Immature natural killer cell (primary cell): ENCODE measurements at regions not wholly inside any gene's neighbourhood (a gene's known extent, or its start where the extent isn't known, plus 50 kb on each side); places are given as distances from the start of the nearest gene placed in this dataset.

Source experiments
- DNase-seq, 3 donors: peaks; one replicate each; pipeline ENCODE4 v3.0.0; 2022; ENCODE audit warnings: mixed read lengths in 1 of 3
- H3K27ac Mint-ChIP-seq, 6 donors: one replicate each; pipeline ENCODE4 v1.8.0; 2020; ENCODE audit warnings: mixed read lengths in 6 of 6, mild to moderate bottlenecking in 5 of 6, inconsistent platforms in 4 of 6, moderate library complexity in 3 of 6
- H3K27me3 Mint-ChIP-seq, 3 donors: one replicate each; pipeline ENCODE4 v1.8.0; 2020 to 2021; ENCODE audit warnings: low read depth in 3 of 3, mild to moderate bottlenecking in 3 of 3, mixed read lengths in 3 of 3, moderate library complexity in 3 of 3, inconsistent platforms in 1 of 3
- H3K36me3 Mint-ChIP-seq, 3 donors: one replicate each; pipeline ENCODE4 v1.8.0; 2020; ENCODE audit warnings: mixed read lengths in 3 of 3, inconsistent platforms in 2 of 3, mild to moderate bottlenecking in 2 of 3
- H3K4me1 Mint-ChIP-seq, 2 donors: one replicate each; pipeline ENCODE4 v1.8.0; 2020; ENCODE audit warnings: inconsistent platforms in 2 of 2, mild to moderate bottlenecking in 2 of 2, mixed read lengths in 2 of 2, moderate library complexity in 1 of 2
- H3K4me3 Mint-ChIP-seq, 5 donors: one replicate each; pipeline ENCODE4 v1.8.0; 2020; ENCODE audit warnings: mild to moderate bottlenecking in 5 of 5, mixed read lengths in 5 of 5, inconsistent platforms in 3 of 5, moderate library complexity in 3 of 5
- H3K9me3 Mint-ChIP-seq, 6 donors: one replicate each; pipeline ENCODE4 v1.8.0; 2020; ENCODE audit warnings: mild to moderate bottlenecking in 6 of 6, mixed read lengths in 6 of 6, inconsistent platforms in 4 of 6, moderate library complexity in 3 of 6

DNA sequence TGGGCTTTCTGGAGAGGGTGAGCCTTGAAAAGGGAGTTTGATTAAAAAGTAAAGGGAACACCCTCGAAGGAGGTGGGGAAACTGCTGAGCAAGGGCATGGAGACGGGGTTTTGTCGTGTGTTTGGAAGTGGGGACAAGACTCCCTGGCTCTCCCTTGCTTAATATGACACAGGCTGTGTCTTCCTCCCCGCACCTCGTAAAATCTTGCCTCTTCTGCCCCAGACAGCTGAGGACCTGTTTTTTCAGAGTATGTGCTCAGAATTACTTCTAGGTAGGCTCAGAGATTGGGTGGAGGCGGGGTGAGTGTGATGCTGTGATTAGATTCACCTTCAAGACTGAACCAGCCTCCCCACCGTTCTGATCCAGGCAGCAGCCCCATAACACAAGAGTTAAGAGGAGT, 244.4 kb upstream of the TLE3 start:
- no peaks in the 10 kb centered on the region for H3K4me1 Mint-ChIP-seq
- no peaks in the 10 kb centered on the region for H3K9me3 Mint-ChIP-seq
- H3K4me3 Mint-ChIP-seq: no peak overlapping the region
- H3K27me3 Mint-ChIP-seq: peaks cover 4 to 10% (median 5%) of the 10 kb centered on the region in 3 donors
- no peaks in the 10 kb centered on the region for H3K36me3 Mint-ChIP-seq
- DNase-seq: no peak
- H3K27ac Mint-ChIP-seq: no peak overlapping the region

DNA sequence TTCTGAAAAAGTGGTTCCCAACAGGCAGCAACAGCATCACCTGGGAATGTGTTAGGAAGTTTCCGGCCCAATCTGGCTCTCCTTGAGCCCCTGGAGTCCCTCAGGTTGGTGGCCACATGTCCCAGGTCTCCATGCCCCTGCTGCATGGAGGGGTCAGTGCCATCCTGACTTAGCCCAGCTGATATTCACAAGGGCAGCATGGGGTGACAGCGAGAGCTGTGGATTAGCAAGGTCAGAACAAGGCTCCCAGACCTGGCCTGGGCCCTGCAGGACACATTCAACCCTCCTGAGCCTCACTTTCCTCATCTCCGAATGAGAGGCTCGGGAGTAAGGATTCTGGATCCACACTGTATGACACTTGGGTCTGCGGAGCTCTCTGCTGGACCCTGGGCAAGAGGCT, 243.8 kb upstream of the TLE3 start:
- DNase-seq: no peak
- Mint-ChIP-seq H3K27me3 (peaks cover 4 to 10% (median 5%) of the 10 kb centered on the region in 3 donors), H3K4me1 (no peaks in the 10 kb centered on the region), H3K36me3 (no peaks in the 10 kb centered on the region), H3K9me3 (no peaks in the 10 kb centered on the region), H3K27ac (no peak overlapping the region), H3K4me3 (no peak overlapping the region)

DNA sequence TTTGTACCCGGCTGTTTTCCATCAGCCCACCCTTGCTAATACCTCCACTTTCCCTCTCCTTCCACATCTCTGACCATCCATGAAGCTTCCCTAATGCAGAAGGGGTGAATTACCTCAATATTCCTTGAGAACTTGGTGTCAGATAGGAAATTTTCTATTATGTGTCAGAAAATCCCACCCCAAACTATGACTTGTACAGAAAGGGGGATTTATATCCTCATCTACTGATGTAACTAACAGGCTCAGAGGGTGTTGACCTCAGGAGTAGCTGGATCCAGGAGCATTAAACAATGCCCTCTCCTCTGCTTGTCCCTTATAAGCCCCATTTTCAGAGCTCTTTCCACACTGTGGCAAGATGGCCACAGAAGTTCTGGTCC, 242.8 kb upstream of the TLE3 start:
- no peaks in the 10 kb centered on the region for H3K4me1 Mint-ChIP-seq
- H3K27me3 Mint-ChIP-seq: peaks cover 6 to 14% (median 8%) of the 10 kb centered on the region in 3 donors

DNA sequence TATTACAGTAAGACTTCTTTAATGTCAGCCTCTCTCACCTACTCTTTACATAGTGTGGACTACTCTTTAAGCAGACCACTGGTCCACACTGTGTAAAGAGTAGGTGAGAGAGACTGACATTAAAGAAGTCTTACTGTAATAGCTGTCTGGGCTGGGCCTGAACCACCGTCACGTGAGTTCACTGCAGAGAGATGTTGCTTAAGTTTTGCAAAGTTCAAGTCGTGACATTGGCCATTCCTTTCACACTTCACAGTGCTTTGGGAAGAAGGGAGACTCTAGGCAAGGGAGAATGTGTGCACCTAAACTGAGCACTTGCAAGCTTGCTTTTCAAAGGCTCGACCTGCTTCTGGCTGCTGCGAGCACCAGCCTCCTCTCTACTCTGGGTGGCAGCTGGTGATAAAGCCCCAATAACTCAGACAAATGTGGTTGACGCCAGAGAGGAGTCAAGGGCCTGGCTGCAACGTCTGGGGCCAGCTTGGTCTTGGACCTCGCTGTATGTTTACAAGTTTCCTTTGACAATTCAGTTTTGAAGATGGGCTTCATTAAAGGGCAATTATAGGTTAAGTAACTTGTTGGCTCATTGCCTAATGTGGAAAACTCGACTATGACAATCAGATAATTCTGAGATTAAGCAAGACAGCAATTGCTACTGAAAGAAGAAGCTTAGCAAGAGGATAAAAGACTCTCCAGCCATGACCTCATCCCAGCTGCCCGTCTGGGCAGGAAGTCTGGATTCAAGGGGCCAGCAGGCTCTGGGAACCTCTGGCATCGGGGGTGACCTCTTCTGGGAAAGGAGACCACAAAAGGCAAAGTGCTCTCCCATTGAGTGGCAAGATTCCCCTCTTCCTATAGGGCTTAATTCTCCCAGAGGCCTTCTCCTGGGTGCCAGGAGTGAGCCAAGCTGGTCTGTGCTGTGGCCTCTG, 242.1 kb upstream of the TLE3 start:
- DNase-seq: no peak
- Mint-ChIP-seq H3K27ac (no peak overlapping the region), H3K36me3 (no peaks in the 10 kb centered on the region), H3K4me1 (no peaks in the 10 kb centered on the region), H3K4me3 (no peak overlapping the region), H3K9me3 (peaks cover 0 to 13% (median 4%) of the 10 kb centered on the region in 6 donors), H3K27me3 (peaks cover 3 to 17% (median 8%) of the 10 kb centered on the region in 3 donors)

More for the DNA sequence above, 242.8 kb upstream of the TLE3 start:
- no peak for DNase-seq
- Mint-ChIP-seq H3K9me3 (peaks cover 0 to 6% (median under 1%) of the 10 kb centered on the region in 6 donors), H3K27ac (no peak overlapping the region), H3K4me3 (no peak overlapping the region), H3K36me3 (no peaks in the 10 kb centered on the region)

DNA sequence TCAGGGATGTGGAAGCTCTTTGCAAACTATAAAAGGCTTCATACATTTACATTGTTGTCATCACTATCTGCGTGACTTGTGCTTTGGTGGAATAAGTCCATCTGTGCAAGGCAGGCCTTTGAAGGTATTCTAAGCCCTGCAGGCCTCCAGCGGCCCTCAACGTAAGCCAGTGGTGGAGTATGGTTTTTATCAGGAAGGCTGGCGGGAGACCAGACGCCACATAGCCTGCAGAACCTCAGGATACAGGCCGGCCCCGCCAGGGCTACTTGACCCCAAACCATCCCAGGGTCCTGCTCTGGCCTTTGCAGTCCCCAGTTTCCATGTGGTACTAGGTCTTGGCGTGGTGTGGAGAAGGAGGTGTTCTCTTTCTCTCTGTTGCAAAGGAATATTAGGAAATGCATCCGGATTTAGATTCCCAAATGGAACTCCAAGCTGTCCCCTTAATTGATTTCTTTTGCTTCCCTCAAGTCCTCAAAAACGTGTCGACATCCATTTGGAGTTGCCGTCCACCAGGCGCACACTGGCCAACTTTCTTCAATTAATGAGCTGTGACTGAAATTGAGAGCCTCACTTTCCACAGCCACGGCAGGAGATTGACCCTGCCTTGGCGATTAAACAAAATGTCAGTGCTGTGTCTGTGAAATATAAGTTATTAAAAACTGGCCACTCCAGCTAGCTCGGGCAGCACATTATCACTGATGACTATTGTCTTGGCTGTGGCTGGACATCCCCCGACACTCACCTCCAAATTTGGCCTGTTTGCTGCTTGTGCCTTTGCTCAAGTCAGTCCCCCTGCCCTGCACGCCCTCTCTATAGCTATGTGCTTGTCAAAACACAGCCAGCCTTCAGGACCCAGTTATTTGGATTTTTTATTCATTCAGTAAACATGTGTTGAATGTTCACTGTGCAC, 239.8 kb upstream of the TLE3 start:
- Mint-ChIP-seq H3K9me3 (peaks cover 3 to 29% (median 13%) of the 10 kb centered on the region in 6 donors), H3K27ac (no peak overlapping the region), H3K4me3 (no peak overlapping the region), H3K27me3 (peaks cover 6 to 17% (median 8%) of the 10 kb centered on the region in 3 donors), H3K36me3 (peaks cover 0 to 8% (median 3%) of the 10 kb centered on the region in 3 donors), H3K4me1 (no peaks in the 10 kb centered on the region)
- no peak for DNase-seq

DNA sequence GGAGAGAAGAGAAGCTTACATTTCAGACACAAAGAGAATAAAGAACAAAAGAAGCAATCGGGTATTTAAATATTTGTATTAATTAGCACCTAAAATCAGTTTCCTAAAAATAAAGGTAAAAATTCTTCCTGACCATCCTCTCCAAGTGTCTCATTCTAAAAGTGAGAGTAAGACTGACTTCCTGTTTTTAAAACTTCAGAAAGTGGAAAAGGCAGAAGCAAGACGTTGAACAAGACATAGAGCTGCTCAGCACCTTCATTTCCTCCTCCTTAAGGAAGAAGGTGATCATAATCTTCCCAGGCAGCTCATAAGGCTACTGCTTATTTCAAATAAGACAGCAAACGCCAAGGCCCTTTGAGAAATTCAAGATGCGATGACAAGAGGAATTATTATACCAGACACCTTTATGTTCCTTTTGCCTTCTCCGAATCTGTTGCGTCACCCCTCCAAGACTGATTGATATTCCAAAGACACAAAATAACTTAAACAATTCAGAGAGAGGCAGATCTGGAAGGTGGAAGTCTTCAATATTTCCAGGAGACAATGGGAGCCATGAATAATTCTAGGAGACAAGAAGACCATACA, 238.8 kb upstream of the TLE3 start:
- no peak for DNase-seq
- Mint-ChIP-seq H3K27me3 (peaks cover 6 to 19% (median 8%) of the 10 kb centered on the region in 3 donors), H3K9me3 (peaks cover 3 to 29% (median 13%) of the 10 kb centered on the region in 6 donors), H3K4me3 (no peak overlapping the region), H3K36me3 (peaks cover 0 to 8% (median 3%) of the 10 kb centered on the region in 3 donors), H3K4me1 (no peaks in the 10 kb centered on the region), H3K27ac (no peak overlapping the region)

DNA sequence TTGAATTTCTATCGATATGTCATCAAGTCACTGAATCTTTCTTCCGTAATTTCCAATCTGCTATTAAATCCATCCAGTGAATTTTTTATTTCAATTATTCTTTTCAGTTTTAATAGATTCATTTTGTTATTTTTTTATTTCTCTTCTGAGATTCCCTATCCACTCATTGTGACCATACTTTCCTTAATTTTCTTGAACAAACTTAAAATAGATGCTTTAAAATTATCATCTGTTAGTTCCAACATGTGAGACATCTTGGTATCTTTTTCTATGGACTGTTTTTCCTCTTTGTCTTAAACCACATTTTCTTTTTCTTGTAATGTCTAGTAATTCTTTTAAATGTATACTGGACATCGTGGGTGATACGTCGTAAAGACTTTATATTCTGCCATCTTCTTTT, 236.6 kb upstream of the TLE3 start:
- H3K4me1 Mint-ChIP-seq: no peaks in the 10 kb centered on the region
- peaks cover 3 to 29% (median 13%) of the 10 kb centered on the region in 6 donors for H3K9me3 Mint-ChIP-seq
- no peak for DNase-seq
- no peak overlapping the region for H3K27ac Mint-ChIP-seq
- peaks cover 0 to 8% (median 3%) of the 10 kb centered on the region in 3 donors for H3K36me3 Mint-ChIP-seq
- no peak overlapping the region for H3K4me3 Mint-ChIP-seq
- H3K27me3 Mint-ChIP-seq: peaks cover 6 to 19% (median 8%) of the 10 kb centered on the region in 3 donors

DNA sequence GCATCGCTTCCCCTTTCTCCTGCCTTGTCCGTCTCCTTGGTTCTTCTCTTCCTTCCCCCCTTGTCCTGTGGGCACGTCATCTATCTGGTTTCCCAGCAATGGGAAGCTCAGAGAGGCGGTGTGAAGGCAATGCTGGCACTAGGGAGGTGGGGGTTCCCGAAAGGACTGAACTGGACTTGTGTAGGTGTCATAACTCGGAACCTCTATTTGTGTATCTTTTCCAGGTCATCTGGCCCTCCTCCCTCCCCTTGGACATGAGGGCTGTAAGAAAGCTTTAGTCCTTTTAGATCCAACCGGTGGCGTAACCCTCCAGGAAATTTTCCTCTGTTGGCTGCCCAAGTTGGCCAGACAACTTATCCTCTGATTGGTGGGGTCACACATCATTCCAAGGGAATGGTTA, 231.5 kb upstream of the TLE3 start:
- Mint-ChIP-seq H3K27me3 (peaks cover 6 to 17% (median 7%) of the 10 kb centered on the region in 3 donors), H3K9me3 (peaks cover 0 to 10% (median 3%) of the 10 kb centered on the region in 6 donors), H3K36me3 (peaks cover 0 to 4% (median 3%) of the 10 kb centered on the region in 3 donors), H3K4me1 (no peaks in the 10 kb centered on the region), H3K4me3 (no peak overlapping the region), H3K27ac (no peak overlapping the region)
- DNase-seq: no peak

DNA sequence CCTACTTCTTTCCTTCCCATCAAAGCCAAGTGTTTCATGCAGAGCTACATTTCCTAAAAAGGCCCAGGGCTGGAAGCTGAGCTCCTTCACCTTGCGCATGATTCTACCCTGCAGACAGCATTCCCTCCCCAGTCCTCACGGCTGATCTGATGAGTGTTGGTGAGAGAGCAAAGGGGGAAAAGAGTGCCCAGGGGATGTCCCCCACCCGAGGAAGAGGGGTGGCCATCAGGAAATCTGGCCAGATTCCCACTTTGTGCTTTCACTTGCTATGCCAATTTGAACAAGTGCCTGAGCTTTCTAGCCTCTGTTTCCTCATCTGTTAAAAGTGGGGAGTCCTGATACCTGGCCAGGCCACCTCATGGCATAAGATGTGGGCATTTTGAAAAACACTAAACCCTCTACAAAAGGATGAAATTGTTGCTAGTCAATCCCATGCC, 231.0 kb upstream of the TLE3 start:
- DNase-seq: no peak
- Mint-ChIP-seq H3K27me3 (peaks cover 4 to 18% (median 6%) of the 10 kb centered on the region in 3 donors), H3K4me1 (no peaks in the 10 kb centered on the region), H3K9me3 (peaks cover 0 to 5% (median under 1%) of the 10 kb centered on the region in 6 donors), H3K27ac (no peak overlapping the region), H3K4me3 (no peak overlapping the region), H3K36me3 (peaks cover 0 to 2% (median under 1%) of the 10 kb centered on the region in 3 donors)

DNA sequence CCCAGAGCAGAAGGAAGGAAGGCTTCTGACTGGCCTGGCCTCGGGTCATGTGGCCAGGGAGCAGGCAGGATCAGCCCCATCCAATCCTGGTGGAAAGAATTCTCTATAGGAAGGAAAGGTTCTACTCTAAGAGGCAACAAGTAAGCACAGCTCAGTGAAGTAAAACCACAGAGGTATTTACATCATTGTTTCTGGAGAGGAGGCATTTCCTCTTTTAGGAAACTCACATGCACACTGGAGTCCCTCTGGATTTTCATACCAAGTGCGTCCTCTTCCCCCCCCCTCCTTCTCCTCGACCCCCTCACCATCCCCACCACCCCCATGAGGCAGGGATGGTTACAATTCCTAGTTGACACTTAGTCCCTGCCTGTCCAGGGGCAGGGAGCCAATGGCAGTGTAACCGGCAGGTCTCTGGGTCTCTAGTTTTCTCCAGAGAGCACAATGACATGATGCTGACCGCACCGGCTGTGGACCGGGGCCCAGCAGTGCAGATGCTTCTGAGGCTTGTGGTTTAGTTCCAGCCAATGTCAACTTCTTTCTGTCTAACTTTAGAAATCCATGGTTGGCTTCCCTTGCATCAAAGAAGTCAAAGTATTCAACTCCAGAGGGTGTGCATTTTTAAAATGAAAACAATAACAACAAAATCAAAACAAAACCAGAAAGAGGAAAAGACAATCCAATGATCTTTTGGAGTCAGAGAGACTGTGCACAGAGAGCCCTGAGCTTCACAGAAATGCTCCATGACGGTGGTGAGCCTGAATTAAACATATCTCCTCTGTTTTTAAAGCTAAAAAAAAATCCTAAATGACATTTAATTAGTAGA, 230.3 kb upstream of the TLE3 start:
- Mint-ChIP-seq H3K36me3 (no peaks in the 10 kb centered on the region), H3K4me3 (no peak overlapping the region), H3K27me3 (peaks cover 5 to 21% (median 6%) of the 10 kb centered on the region in 3 donors), H3K27ac (no peak overlapping the region), H3K9me3 (no peaks in the 10 kb centered on the region), H3K4me1 (no peaks in the 10 kb centered on the region)
- DNase-seq: no peak

DNA sequence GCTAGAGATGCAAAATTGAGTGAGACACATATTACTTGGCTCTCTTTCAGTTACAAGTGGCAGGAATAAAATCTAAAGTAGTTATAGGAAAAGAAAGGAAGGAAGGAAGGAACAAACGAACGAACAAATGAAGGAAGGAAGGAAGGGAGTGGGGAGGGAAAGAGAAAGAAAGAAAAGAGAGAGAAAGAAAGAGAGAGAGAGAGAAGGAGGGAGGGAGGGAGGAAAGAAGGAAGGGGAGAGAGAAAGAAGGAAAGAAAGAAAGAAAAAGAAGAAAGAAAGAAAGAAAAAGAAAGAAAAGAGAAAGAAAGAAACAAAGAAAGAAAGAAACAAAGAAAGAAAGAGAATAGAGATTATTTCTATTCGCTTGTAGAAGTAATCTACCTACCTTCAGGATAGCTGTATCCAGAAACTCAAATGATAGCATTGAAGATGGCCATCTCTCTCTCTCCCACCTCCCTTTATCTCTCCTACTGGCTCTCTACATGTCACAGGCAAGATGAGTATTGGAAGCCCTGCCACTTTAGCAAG, 229.7 kb upstream of the TLE3 start:
- Mint-ChIP-seq H3K4me3 (no peak overlapping the region), H3K9me3 (peaks cover 0 to 1% (median 0%) of the 10 kb centered on the region in 6 donors), H3K36me3 (no peaks in the 10 kb centered on the region), H3K4me1 (no peaks in the 10 kb centered on the region), H3K27me3 (peaks cover 6 to 21% (median 7%) of the 10 kb centered on the region in 3 donors), H3K27ac (no peak overlapping the region)
- DNase-seq: no peak

DNA sequence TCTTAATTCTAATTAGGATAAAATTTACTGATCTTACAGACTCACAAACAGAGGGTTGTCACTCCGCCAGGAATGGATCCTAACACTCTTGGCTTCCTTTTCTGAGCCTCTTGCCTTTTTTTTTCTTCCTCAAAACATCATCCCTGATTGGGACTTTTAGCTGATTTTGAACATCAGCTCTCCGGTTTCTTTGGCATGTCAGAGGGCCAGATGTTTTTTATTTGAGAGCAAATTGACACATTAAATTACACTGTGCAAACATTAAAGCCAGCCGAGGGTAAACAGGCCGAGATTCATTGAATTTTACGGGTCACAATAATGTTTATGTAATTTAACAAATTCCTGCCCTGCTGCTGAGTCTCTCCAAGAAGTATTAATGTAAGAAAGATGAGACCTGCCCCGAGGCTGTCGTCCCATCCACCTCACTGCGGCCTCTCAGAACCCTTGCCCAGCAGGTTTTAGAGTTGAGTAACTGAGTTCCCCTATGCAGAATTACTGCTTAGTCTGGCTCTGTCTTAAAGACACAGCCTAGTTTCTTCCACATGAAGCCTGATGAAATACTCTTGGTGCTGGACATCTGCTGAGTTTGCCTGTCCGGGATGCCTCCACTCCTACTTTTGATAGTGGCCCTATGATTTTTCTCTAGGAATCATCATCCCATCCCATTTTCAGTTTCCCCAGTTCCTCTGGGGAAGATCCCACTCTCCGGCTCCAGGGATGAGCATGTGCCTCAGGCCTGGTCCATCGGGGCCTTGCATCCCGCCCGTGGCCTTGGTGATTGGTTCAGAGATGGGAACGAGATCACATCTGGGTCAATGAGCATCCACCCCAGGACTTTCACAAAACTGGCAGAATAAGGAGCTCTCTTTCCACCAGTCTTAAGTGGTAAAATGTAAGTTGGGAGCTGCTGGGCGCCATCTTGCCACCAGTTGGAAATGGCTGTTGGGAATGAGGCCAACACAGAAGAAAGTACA, 226.6 kb upstream of the TLE3 start:
- H3K27me3 Mint-ChIP-seq: peaks cover 8 to 20% (median 11%) of the 10 kb centered on the region in 3 donors

More for the DNA sequence above, 226.6 kb upstream of the TLE3 start:
- peaks cover 0 to 2% (median 0%) of the 10 kb centered on the region in 6 donors for H3K9me3 Mint-ChIP-seq
- H3K36me3 Mint-ChIP-seq: no peaks in the 10 kb centered on the region
- H3K27ac Mint-ChIP-seq: no peak overlapping the region
- H3K4me3 Mint-ChIP-seq: no peak overlapping the region
- no peak for DNase-seq
- H3K4me1 Mint-ChIP-seq: no peaks in the 10 kb centered on the region
